Activated B cell treated with CpG ODN at 0.5 μM for 24 hours (primary cell): ENCODE measurements at regions not wholly inside any gene's neighbourhood (a gene's known extent, or its start where the extent isn't known, plus 50 kb on each side); places are given as distances from the start of the nearest gene placed in this dataset.

Source experiments
- ATAC-seq: fragments of 200-7000 bp; cut with Tn5 transposase; one replicate; pipeline ENCODE4 v1.10.0; 2021; ENCODE audit warnings: low read depth, mild to moderate bottlenecking, moderate library complexity
- CTCF ChIA-PET: fragments of 350-600 bp; sonication (Branson Sonifier 250); formaldehyde crosslinking; loops from one replicate; lab custom pipeline; 2021; ENCODE audit warnings: antibody characterized with exemption; lab: Charles Lee
- POLR2A ChIA-PET: fragments of 350-600 bp; sonication (Branson Sonifier 250); formaldehyde crosslinking; loops from one replicate; lab custom pipeline; 2021; ENCODE audit warnings: antibody characterized with exemption; lab: Charles Lee
- DNase-seq: peaks from one replicate; pipeline ENCODE4 v3.0.0; 2022
- H3K27ac Mint-ChIP-seq: one replicate; pipeline ENCODE4 v1.8.0; 2020; ENCODE audit warnings: mixed read lengths
- H3K27me3 Mint-ChIP-seq: one replicate; pipeline ENCODE4 v1.8.0; 2021; ENCODE audit warnings: mixed read lengths
- H3K36me3 Mint-ChIP-seq: one replicate; pipeline ENCODE4 v1.8.0; 2021; ENCODE audit warnings: low read depth, mixed read lengths
- H3K4me1 Mint-ChIP-seq: one replicate; pipeline ENCODE4 v1.8.0; 2021; ENCODE audit warnings: mixed read lengths
- H3K4me3 Mint-ChIP-seq: one replicate; pipeline ENCODE4 v1.8.0; 2020; ENCODE audit warnings: mild to moderate bottlenecking, mixed read lengths
- H3K9me3 Mint-ChIP-seq: one replicate; pipeline ENCODE4 v1.8.0; 2020; ENCODE audit warnings: mixed read lengths
- intact Hi-C: fragments of 100-400 bp; cut with micrococcal nuclease; formaldehyde crosslinking; loops from one replicate; pipeline ENCODE4 v1.15.1; 2024
- TF ChIP-seq, protein P1 (sequence below): fragments of 200-600 bp; IDR thresholded peaks from one replicate; pipeline ENCODE4 v1.8.0; 2022; ENCODE audit warnings: antibody characterized with exemption, mild to moderate bottlenecking

DNA sequence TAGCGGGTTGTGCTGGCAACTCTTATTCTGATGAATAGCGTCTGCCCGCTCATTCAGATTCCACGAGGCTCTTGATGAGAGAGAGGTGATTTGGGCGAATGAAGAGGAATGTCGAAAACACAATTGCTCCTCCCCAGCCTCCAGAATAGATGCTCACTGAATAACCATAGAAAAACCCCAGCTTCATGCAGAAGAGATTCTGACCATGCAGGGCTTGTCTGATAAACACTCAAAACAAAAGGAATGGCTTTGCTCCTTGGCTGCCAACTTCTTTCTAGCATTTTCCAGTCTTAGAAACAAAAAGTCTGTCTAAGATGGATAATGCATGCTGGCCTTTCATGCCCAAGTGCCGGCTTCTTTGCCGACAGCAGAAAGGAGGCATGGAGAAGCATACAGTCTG lies 569.5 kb downstream of the MN1 start:
- POLR2A ChIA-PET = no interaction called here
- H3K27ac Mint-ChIP-seq = no peak overlapping the region
- ATAC-seq = no peak
- no peaks in the 10 kb centered on the region for H3K4me1 Mint-ChIP-seq
- no peaks in the 10 kb centered on the region for H3K36me3 Mint-ChIP-seq
- no peak for DNase-seq
- no peak overlapping the region for H3K4me3 Mint-ChIP-seq
- no peaks in the 10 kb centered on the region for H3K27me3 Mint-ChIP-seq
- CTCF ChIA-PET = no interaction called here
- peaks cover 4% of the 10 kb centered on the region for H3K9me3 Mint-ChIP-seq
- intact Hi-C loops = no loop called here
- TF ChIP-seq, protein P1, sequence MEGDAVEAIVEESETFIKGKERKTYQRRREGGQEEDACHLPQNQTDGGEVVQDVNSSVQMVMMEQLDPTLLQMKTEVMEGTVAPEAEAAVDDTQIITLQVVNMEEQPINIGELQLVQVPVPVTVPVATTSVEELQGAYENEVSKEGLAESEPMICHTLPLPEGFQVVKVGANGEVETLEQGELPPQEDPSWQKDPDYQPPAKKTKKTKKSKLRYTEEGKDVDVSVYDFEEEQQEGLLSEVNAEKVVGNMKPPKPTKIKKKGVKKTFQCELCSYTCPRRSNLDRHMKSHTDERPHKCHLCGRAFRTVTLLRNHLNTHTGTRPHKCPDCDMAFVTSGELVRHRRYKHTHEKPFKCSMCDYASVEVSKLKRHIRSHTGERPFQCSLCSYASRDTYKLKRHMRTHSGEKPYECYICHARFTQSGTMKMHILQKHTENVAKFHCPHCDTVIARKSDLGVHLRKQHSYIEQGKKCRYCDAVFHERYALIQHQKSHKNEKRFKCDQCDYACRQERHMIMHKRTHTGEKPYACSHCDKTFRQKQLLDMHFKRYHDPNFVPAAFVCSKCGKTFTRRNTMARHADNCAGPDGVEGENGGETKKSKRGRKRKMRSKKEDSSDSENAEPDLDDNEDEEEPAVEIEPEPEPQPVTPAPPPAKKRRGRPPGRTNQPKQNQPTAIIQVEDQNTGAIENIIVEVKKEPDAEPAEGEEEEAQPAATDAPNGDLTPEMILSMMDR = no peak

DNA sequence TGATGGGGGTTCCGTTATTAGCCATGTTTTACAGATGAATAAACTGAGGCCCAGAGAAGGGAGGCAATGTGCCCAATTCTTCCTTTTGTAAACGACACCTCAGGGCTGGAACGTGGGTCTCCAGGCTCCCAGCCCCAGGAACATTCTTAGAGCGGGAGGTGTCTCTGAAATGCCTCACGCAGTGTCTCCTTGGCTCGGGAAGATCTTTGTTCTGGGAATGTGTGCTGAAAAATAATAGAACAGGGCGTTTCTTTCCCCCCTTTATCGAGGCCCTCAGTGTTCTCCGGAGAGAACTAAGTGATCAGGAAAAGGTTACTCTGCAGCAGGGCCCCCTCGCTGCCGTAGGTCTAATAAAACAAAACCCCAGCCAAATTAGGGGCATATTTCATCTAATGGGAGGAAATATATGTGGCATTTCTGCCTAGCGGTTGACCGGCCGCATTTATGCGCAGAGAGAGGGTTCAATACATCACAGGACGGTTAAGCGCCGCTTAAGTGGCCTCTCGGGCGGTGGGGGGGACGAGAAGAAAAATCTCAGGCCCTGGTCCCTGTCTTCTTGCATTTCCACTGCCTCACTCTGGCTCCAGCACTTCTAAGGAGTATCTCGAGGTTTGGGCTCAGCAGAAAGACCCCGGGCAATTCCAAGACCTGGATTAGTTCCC lies 564.3 kb downstream of the MN1 start:
- POLR2A ChIA-PET = no interaction called here
- Mint-ChIP-seq H3K27me3 (peaks cover 1% of the 10 kb centered on the region), H3K36me3 (no peaks in the 10 kb centered on the region), H3K27ac (no peak overlapping the region), H3K4me1 (no peaks in the 10 kb centered on the region), H3K9me3 (no peaks in the 10 kb centered on the region), H3K4me3 (no peak overlapping the region)
- TF ChIP-seq, protein P1 = no peak
- DNase-seq (no peak), ATAC-seq (no peak)
- intact Hi-C loops = no loop called here
- CTCF ChIA-PET = no interaction called here

DNA sequence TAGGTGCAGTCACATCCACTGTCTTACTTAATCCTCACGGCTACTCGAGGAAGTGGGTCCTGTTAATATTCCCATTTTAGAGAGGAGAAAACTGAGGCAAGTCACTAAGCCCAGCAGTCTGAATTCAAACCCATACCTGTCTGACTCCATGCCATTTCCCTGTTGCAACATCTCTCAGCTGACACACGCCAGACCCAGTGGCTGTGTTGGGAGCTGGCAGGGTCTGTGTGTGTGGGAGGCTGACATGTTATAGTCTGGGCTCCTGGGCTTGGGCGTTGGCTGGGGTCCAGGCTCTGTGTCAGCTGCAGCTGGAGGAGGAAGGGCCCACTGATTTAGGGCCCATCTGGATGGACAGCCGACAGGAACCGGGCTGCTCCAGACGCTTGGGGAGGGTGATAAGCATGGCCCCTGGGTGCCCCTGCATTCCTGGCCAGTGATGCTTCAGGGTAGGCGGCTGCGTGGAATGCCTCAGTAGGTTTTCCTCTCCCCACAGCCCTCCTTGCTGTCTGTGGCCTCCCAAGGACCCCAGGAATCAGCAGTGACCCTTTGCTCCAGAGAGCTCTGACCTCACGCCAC lies 562.5 kb downstream of the MN1 start:
- Mint-ChIP-seq H3K36me3 (no peaks in the 10 kb centered on the region), H3K9me3 (no peaks in the 10 kb centered on the region), H3K4me3 (no peak overlapping the region), H3K27ac (no peak overlapping the region), H3K27me3 (peaks cover 1% of the 10 kb centered on the region), H3K4me1 (no peaks in the 10 kb centered on the region)
- DNase-seq (no peak), ATAC-seq (no peak)
- ChIA-PET POLR2A (no interaction called here), CTCF (no interaction called here)
- TF ChIP-seq, protein P1 = no peak
- intact Hi-C loops = no loop called here

DNA sequence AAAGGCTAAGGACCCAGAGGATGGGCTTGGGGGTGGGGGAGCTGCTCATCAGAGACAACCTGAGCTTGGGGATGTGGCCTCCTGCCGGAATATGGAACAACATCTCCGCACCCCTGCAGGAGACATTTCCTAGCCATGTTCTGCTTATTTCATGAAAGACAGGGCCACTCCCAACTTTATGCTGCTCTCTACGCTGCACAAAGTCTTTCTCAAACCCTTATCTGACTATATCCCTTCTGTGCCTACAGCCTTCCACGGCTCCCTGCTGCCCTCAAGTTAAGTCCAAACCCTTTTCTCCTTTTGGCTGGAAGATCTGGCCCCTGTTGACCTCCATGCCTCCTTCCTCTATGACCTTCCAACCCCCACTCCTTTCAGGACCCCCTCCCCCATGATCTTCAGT lies 562.0 kb downstream of the MN1 start:
- Mint-ChIP-seq H3K4me3 (no peak overlapping the region), H3K27ac (no peak overlapping the region), H3K4me1 (no peaks in the 10 kb centered on the region), H3K27me3 (peaks cover 1% of the 10 kb centered on the region), H3K36me3 (no peaks in the 10 kb centered on the region), H3K9me3 (no peaks in the 10 kb centered on the region)
- ATAC-seq (no peak), DNase-seq (no peak)
- ChIA-PET POLR2A (no interaction called here), CTCF (no interaction called here)
- intact Hi-C loops = no loop called here
- TF ChIP-seq, protein P1 = no peak

DNA sequence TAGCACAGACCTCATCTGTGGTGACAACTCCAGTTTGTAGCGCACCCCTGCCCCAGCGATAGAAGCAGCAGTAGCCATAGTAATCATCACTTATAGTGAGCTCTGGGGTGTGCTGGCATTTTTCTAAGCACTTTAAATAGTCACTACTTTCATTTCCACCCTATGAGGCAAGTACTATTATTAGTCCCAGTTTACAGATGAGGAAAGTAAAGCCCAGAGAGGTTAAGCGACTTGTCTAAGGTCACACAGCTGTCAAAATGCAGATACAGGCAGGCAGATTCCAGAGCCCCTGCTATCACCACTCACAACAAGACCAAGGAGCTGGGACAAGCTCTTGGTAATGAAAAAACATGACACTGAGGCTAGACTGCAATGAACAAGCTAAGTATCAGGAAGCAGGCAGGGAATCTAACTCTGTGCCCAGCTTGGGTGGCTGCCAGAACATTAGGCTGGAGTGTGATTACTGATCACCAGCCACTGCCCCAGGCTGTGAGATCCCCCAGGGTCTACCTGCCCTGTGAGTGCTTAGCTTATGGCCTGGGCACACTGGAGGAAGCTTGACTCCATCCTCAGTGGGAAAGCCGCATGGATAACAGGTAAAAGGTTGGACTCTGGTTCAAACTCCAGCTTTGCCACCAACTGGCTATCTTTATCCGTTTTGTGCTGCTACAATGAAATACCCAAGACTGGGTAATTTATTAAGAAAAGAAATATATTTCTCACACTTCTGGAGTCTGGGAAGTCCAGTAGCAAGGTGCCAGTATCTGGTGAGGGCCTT lies 561.1 kb downstream of the MN1 start:
- Mint-ChIP-seq H3K36me3 (no peaks in the 10 kb centered on the region), H3K27me3 (peaks cover 2% of the 10 kb centered on the region), H3K27ac (no peak overlapping the region), H3K4me3 (no peak overlapping the region), H3K4me1 (no peaks in the 10 kb centered on the region), H3K9me3 (no peaks in the 10 kb centered on the region)
- DNase-seq (no peak), ATAC-seq (no peak)
- CTCF ChIA-PET = no interaction called here
- intact Hi-C loops = no loop called here
- POLR2A ChIA-PET = no interaction called here
- TF ChIP-seq, protein P1 = no peak
